Ectodermal cell (in vitro differentiated cells): ENCODE measurements at regions not wholly inside any gene's neighbourhood (a gene's known extent, or its start where the extent isn't known, plus 50 kb on each side); places are given as distances from the start of the nearest gene placed in this dataset.

Experiments
- H3K27ac ChIP-seq: 2 replicates; pipeline ENCODE4 v1.7.0; 2013; ENCODE audit warnings: mild to moderate bottlenecking, low read depth, low read length; ENCODE audit not compliant: insufficient read depth, poor library complexity, severe bottlenecking
- H3K27me3 ChIP-seq: 2 replicates; pipeline ENCODE4 v1.7.0; 2013; ENCODE audit warnings: mild to moderate bottlenecking, low read length; ENCODE audit not compliant: insufficient read depth, control insufficient read depth, poor library complexity, severe bottlenecking
- H3K36me3 ChIP-seq: one replicate; pipeline ENCODE4 v1.7.0; 2013; ENCODE audit warnings: low read length; ENCODE audit not compliant: control insufficient read depth, insufficient read depth
- H3K4me1 ChIP-seq: one replicate; pipeline ENCODE4 v1.7.0; 2013; ENCODE audit warnings: low read length; ENCODE audit not compliant: control insufficient read depth, insufficient read depth
- H3K4me3 ChIP-seq: 2 replicates; pipeline ENCODE4 v1.7.0; 2013; ENCODE audit warnings: low read depth, low read length, control low read depth; ENCODE audit not compliant: insufficient read depth
- H3K9me3 ChIP-seq: 2 replicates; pipeline ENCODE4 v1.7.0; 2013; ENCODE audit warnings: mild to moderate bottlenecking, low read length, moderate library complexity; ENCODE audit not compliant: control insufficient read depth
- WGBS, 2 experiments: methylation state at CpG; one replicate each; pipeline ENCODE4 v1.1.7; 2013; ENCODE audit warnings: missing lambda C conversion rate in 2 of 2; 5-methylcytosine and 5-hydroxymethylcytosine counted together

DNA sequence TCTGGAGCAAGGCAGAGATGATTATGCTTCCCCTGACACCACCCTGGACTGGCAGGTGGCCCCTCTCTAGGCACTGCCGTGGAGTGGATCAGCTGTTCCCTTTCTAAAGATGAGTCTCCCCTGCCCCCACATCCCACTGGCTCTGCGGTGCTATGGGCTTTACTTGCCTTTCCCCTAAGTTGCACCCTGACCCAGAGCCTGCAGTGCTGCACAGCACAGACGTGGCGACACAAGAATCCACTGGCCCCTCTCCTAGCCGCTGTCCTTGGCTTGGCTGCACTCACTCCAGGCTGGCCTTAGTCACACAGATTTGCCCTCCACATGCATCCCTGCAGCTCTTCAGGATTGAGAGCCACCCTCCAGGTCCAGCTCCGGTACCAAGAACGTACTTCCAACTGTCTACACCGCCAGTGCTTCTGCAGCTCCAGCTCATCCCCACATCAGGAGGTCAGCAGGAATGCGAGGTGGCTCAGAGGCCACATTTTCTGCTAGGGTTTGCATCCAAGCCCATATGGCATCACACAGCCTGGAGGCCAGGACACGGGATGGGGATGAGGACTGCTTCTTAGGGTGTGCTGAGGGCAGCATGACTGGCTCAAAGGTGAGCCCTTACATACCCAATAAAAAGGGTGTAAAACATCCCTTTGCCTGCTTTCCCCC lies 82.4 kb upstream of the RASGRF1 start:
- no peaks in the 10 kb centered on the region for H3K9me3 ChIP-seq
- 84 to 86% methylated on average over 10 of the region's 10 CpGs for WGBS, 2 experiments
- no peaks in the 10 kb centered on the region for H3K36me3 ChIP-seq
- no peak overlapping the region for H3K27ac ChIP-seq
- H3K27me3 ChIP-seq = no peaks in the 10 kb centered on the region
- no peaks in the 10 kb centered on the region for H3K4me1 ChIP-seq
- no peak overlapping the region for H3K4me3 ChIP-seq

DNA sequence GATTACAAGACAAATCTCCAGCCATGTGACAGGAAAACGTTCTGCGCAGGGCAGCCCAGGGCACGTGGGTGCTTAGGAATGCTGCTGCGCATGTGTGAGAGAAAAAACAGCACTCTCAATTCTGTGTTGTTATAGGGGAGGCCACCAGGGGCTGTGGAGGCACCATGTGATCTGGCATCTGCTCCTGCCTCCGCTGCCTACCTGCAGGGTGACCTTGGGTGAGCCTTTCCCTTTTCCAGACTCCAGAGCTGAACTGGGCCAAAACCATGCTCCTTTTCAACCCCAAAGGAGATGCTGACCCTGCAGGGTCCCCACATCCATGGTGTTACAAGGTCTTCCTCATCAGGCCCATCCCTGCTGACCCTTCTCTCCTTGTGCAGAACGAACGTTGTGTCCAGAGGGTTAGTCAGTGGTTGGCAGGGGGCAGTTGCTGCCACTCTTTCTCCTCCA lies 81.5 kb upstream of the RASGRF1 start:
- H3K27ac ChIP-seq = no peak overlapping the region

DNA sequence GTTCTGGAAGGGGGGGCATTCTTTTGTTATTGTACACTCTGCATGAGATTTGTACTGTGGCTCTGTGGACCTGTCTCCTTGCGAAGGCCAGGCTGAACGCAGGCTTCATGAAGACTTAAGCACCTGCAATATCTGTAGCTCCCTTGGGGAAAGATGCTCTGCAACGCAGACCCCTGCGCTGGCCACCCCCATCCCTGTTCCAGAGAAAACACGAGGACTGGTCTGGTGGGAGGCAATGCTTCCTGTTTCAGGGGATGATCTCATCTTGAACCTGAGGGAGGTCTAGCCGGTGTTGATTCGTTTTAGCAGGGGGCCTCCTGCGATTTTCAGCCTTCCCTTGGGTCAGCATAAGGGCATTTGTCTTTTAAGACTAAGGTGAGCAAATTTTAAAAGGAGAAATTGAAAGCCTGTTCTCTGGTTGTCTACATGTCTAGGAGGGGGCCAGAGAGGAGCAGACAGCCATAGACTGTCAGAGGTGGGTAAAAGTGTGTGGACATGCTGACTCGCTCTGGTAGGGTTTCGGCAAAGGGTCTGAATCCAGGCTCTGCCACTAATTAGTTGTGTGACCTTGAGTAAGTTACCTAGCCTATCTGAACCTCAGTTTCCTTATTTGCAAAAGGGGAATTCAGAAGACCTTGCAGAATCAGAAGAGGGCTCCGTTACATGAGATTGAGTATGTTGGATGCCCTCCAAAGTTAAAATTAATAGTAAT lies 80.9 kb upstream of the RASGRF1 start:
- 69 to 71% methylated on average over 11 of the region's 11 CpGs for WGBS, 2 experiments
- H3K27me3 ChIP-seq = no peaks in the 10 kb centered on the region
- H3K4me1 ChIP-seq = no peaks in the 10 kb centered on the region
- H3K27ac ChIP-seq = no peak overlapping the region
- no peaks in the 10 kb centered on the region for H3K36me3 ChIP-seq
- no peaks in the 10 kb centered on the region for H3K9me3 ChIP-seq
- no peak overlapping the region for H3K4me3 ChIP-seq

More for the DNA sequence above, 81.5 kb upstream of the RASGRF1 start:
- Histone ChIP-seq H3K4me3 (no peak overlapping the region), H3K4me1 (no peaks in the 10 kb centered on the region), H3K36me3 (no peaks in the 10 kb centered on the region), H3K27me3 (no peaks in the 10 kb centered on the region), H3K9me3 (no peaks in the 10 kb centered on the region)
- WGBS, 2 experiments = 80 to 82% methylated on average over 7 of the region's 7 CpGs

- Histone ChIP-seq H3K27ac (no peak overlapping the region), H3K36me3 (no peaks in the 10 kb centered on the region), H3K4me3 (no peak overlapping the region), H3K9me3 (no peaks in the 10 kb centered on the region), H3K4me1 (no peaks in the 10 kb centered on the region), H3K27me3 (no peaks in the 10 kb centered on the region)
- WGBS, 2 experiments = 83 to 86% methylated on average over 6 of the region's 6 CpGs
These were observed 79.7 kb upstream of the RASGRF1 start for GRCh38 chr15:79170256-79170664.

DNA sequence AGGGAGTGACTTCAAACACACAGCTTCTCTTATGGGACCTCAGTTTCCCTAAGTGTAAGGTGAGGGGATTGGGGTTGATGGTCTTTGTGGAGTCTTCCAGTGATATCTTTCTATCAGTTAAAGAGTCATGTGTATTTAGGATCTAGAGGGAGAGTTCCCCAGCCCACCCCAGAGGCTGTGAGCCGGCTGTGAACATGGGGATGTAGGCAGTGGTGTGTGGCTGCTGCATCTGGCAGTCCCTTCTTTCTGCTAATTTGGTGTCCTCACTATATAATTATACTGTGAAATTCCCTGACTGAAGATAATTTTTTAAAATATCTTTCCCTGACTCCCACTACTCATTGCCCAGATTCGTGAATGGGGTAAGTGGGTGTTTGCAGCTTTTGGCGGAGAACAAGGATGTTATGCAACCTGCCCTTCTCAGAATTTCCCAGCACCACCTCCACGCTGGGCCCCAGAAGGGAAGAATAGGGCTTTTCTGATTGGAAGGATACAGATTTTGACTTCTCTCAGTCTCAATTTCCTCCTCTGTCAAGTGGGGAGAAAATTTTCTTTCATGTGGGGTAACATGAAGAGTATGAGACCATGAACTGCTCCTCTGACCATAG lies 79.0 kb upstream of the RASGRF1 start:
- 88 to 100% methylated on average over 1 to 4 of the region's 4 CpGs for WGBS, 2 experiments
- no peaks in the 10 kb centered on the region for H3K9me3 ChIP-seq
- no peaks in the 10 kb centered on the region for H3K36me3 ChIP-seq
- H3K27me3 ChIP-seq = no peaks in the 10 kb centered on the region
- no peak overlapping the region for H3K4me3 ChIP-seq
- H3K4me1 ChIP-seq = no peaks in the 10 kb centered on the region
- no peak overlapping the region for H3K27ac ChIP-seq

DNA sequence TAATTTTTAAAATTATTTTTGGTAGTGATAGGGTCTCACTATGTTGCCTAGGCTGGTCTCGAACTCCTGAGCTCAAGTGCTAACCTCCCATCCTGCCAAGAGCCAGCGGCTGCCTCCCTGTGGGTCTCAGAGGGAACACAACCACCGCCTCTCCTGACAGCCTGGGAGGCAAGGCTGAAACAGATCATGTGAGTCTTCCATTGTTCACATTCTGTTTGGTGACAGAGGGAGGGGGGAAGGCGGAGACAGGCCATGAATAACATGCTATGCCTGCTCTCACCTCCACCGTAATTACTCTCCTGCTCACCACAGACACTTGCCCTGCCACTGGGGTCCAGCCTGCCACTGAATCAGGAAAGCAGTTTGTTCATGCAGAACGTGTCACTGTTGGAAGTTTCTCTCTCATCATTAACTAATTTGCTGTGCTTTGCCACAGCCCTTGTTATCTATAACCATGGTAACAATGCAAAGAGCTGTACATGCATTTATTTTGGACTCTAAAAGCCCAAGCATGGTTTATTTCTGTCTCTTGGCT lies 78.4 kb upstream of the RASGRF1 start:
- Histone ChIP-seq H3K27ac (no peak overlapping the region), H3K4me3 (no peak overlapping the region)

GRCh38 chr15:79167776-79168175 lies 77.2 kb upstream of the RASGRF1 start:
- no peaks in the 10 kb centered on the region for H3K27me3 ChIP-seq
- H3K36me3 ChIP-seq = no peaks in the 10 kb centered on the region
- H3K27ac ChIP-seq = no peak overlapping the region
- no peaks in the 10 kb centered on the region for H3K9me3 ChIP-seq
- H3K4me3 ChIP-seq = no peak overlapping the region
- H3K4me1 ChIP-seq = no peaks in the 10 kb centered on the region
- 91 to 97% methylated on average over 2 of the region's 2 CpGs for WGBS, 2 experiments

More for the DNA sequence above, 78.4 kb upstream of the RASGRF1 start:
- no peaks in the 10 kb centered on the region for H3K27me3 ChIP-seq
- 34 to 38% methylated on average over 6 of the region's 6 CpGs for WGBS, 2 experiments
- H3K4me1 ChIP-seq = no peaks in the 10 kb centered on the region
- H3K9me3 ChIP-seq = no peaks in the 10 kb centered on the region
- no peaks in the 10 kb centered on the region for H3K36me3 ChIP-seq

DNA sequence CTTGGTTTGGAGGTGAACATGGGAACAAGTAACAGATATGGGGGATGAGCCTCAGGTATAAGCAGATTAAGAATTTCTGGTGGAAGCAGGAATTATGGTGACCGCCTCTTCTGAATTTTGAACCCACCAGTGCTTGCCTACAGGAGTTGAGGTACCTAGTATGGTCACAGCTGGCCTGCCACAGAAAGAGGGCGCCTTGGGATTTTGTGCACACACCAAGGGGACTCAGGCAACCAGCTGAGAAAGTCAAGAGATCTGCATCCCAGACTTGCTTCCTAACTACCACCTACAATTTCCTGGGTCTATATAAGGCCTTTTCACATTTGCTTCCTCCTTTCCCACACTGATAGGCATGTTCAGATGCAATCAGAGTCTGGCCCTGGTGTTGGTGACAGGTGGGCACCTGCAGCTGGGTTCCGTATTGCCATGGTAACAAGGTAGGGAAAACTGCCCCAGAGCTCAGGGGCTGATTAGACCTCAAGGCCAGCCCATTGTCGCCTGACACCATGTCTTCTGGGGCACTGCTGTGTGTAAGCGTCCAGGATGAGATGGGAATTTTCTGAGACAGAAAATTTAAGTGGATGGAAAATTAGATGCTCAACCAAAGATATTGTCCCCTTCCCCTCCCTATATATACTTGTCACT lies 75.9 kb upstream of the RASGRF1 start:
- H3K4me1 ChIP-seq = no peaks in the 10 kb centered on the region
- no peaks in the 10 kb centered on the region for H3K9me3 ChIP-seq
- H3K27me3 ChIP-seq = no peaks in the 10 kb centered on the region
- H3K27ac ChIP-seq = no peak overlapping the region
- WGBS, 2 experiments = 85 to 88% methylated on average over 5 of the region's 5 CpGs
- no peak overlapping the region for H3K4me3 ChIP-seq
- no peaks in the 10 kb centered on the region for H3K36me3 ChIP-seq

DNA sequence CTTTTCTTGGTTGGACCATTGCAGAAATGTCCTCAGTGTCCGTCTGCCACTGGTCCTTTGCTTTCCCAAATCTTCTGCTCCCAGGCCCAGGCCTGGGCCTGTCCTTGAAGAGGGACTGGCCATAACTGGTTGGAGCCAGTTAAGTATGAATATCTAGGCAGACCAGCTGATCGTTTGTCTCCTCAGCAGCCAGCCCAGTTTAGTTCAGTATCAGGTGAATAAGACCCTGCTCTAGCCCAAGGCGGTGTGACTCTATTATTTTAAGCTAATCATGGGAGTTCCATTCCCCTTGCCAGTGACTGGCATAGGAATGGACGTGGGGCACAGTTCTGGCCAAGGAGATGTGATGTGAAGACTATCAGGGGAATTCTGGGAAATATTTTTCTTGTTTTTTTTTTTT lies 73.9 kb upstream of the RASGRF1 start:
- Histone ChIP-seq H3K4me1 (no peaks in the 10 kb centered on the region), H3K9me3 (no peaks in the 10 kb centered on the region), H3K27ac (no peak overlapping the region), H3K36me3 (no peaks in the 10 kb centered on the region), H3K4me3 (no peak overlapping the region), H3K27me3 (no peaks in the 10 kb centered on the region)
- WGBS, 2 experiments = 92 to 93% methylated on average over 4 of the region's 4 CpGs

DNA sequence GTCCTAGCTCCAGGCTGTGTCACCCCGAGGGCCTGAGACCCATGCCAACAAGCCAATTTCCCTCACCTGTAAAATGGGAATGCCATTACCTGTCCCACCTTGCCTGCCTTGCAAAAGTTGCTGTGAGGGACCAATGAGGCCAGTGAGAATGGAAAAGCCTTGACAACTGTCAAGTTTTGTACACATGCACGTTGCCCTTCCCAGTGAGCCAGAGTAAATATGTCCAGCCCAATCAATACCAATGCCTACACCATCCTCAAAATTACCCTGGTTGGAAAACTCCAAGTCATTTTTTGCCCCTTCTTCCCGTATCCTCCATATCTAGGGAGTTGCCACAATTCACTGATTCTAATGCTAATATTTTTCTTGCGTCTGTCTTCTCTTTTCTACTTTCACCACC lies 73.5 kb upstream of the RASGRF1 start:
- H3K36me3 ChIP-seq = no peaks in the 10 kb centered on the region
- no peak overlapping the region for H3K4me3 ChIP-seq
- H3K4me1 ChIP-seq = no peaks in the 10 kb centered on the region
- 93% methylated on average over 4 of the region's 4 CpGs for WGBS, 2 experiments
- H3K9me3 ChIP-seq = no peaks in the 10 kb centered on the region
- H3K27me3 ChIP-seq = no peaks in the 10 kb centered on the region
- H3K27ac ChIP-seq = no peak overlapping the region
